ENCODE measurements at regions not wholly inside any gene's neighbourhood (a gene's known extent, or its start where the extent isn't known, plus 50 kb on each side); places are given as distances from the start of the nearest gene placed in this dataset.

DNA sequence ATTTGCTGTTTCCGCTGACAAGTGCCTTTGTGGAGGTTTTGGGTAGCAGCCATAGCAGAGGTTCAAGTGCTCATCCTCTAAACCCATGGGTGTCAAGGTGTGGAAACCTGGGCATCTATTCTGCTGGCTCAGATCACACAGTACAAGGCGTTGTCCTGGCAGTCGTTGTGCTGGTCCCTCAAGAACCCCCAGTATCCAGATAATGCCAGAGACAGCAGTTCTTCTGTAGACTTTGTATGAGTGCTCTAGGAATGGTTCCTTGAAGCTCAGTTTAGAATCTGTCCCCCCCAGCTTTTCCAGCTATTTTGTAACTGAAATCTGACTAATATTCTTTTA, 655.7 kb upstream of the MAP3K7 start:
- Histone ChIP-seq H3K4me3 (no peak overlapping the region), H3K36me3 (no peaks in the 10 kb centered on the region), H3K4me1 (no peaks in the 10 kb centered on the region), H3K27me3 (ENCODE audit: low read depth) (no peaks in the 10 kb centered on the region), H3K27ac (no peak overlapping the region), H3K9me3 (no peaks in the 10 kb centered on the region)
- TF ChIP-seq, protein P1, sequence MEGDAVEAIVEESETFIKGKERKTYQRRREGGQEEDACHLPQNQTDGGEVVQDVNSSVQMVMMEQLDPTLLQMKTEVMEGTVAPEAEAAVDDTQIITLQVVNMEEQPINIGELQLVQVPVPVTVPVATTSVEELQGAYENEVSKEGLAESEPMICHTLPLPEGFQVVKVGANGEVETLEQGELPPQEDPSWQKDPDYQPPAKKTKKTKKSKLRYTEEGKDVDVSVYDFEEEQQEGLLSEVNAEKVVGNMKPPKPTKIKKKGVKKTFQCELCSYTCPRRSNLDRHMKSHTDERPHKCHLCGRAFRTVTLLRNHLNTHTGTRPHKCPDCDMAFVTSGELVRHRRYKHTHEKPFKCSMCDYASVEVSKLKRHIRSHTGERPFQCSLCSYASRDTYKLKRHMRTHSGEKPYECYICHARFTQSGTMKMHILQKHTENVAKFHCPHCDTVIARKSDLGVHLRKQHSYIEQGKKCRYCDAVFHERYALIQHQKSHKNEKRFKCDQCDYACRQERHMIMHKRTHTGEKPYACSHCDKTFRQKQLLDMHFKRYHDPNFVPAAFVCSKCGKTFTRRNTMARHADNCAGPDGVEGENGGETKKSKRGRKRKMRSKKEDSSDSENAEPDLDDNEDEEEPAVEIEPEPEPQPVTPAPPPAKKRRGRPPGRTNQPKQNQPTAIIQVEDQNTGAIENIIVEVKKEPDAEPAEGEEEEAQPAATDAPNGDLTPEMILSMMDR (IDR thresholded peaks at IDR 0.05), result no peak
- intact Hi-C loops (cut with DNase I), result no loop called here
- no peak for ATAC-seq
- no peak for DNase-seq

DNA sequence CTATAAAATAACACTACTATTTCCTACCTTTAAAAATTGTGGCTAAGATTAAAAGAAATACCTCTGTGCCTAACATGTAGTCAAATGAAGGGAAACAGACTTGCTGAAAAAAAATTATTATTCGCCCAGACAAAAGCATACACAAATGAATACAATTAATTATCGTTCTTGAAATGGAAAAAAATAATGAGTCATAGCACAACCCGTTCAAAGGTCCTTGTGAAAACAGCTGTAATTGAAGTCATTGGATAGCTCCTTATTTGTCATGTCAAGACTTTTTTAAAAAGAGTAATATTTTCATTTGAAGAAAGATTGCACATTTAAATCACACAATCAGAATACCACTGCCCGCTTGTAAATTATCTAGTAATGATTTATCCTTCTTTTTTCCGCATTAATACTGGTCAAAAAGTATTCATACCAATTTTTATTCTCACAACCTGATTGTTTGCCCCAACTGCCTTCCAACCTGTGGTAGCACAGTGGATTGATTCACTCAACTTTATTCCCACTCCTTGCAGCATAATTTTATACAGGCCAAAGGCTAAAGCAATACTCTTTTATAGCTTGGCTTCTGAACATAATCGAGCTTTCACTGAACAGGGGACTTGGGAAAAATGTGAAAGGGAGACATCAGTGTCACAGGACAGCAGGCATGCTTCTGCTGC, 655.2 kb upstream of the MAP3K7 start:
- no peak for ATAC-seq
- intact Hi-C loops (cut with DNase I), result no loop called here

DNA sequence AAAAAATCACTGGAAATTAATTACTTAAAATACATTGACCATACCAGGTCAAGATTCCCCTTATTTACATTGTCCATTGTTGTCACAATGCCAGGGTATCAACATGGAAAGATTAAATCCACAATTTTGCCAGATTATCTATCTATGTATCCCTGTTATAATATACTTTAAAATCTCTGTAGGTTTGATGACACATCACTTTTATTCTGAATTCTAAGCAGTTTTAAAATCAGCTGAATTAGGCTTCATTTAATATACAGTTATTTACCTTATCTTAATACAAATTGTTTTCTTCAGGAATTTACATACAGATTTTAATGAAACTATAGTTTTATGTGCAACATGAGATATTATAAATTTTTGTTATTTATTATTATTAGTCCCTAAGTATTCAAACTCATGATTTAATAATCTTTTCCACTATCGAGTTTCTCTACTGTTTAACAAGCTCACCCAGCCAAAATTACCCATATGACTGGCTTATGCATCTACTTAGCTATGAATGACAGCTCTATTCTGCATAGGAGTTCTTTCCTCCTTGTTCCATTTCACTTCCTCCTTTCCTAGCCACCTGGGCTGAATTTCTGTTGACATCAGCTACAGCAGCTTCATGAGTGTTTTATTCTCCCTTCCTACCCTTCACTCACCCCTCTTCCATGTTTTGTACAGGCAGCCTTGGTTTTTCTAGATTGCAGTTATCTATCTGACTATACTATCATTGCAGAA, 654.2 kb upstream of the MAP3K7 start:
- Histone ChIP-seq H3K9me3 (no peaks in the 10 kb centered on the region), H3K36me3 (no peaks in the 10 kb centered on the region), H3K27me3 (ENCODE audit: low read depth) (no peaks in the 10 kb centered on the region), H3K4me3 (no peak overlapping the region), H3K4me1 (no peaks in the 10 kb centered on the region), H3K27ac (no peak overlapping the region)
- DNase-seq (no peak), ATAC-seq (no peak)
- TF ChIP-seq, protein P1 (IDR thresholded peaks at IDR 0.05), result no peak
- intact Hi-C loops (cut with DNase I), result no loop called here

More for the DNA sequence above, 655.2 kb upstream of the MAP3K7 start:
- Histone ChIP-seq H3K27ac (no peak overlapping the region), H3K27me3 (ENCODE audit: low read depth) (no peaks in the 10 kb centered on the region), H3K36me3 (no peaks in the 10 kb centered on the region), H3K9me3 (no peaks in the 10 kb centered on the region), H3K4me1 (no peaks in the 10 kb centered on the region), H3K4me3 (no peak overlapping the region)
- TF ChIP-seq, protein P1 (IDR thresholded peaks at IDR 0.05), result no peak
- DNase-seq, result no peak

DNA sequence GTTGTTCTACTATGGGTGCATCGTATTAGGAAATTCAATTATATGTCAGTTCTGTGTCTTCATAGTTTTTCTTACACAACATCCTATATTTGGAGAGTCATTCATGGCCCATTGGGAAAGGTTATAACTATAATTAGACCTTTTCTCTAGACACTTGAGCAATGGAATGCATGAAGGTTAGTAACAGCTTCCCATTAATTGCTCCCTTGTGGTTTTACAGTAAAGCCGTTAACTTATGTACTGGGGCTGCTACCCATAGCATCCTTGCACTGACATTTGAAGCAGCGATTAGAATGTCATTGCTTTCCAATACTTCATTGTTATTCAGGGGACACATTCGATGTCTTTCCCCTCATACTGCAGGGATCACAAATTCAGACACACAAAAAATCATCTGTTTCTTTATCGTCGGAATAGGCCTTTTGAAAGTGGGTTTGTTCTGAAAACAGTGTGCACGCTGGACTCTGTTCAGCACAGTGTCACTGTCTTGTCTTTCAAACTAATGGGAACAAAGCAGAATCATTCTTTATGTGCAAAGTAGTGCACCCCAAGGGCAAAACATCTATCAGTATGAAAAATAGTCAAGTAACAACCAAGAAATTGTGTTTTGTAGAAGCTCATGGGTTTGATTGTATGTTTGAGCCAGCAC, 634.3 kb upstream of the MAP3K7 start:
- ATAC-seq (no peak), DNase-seq (no peak)
- Histone ChIP-seq H3K27ac (no peak overlapping the region), H3K36me3 (no peaks in the 10 kb centered on the region), H3K4me1 (no peaks in the 10 kb centered on the region), H3K4me3 (no peak overlapping the region), H3K9me3 (no peaks in the 10 kb centered on the region), H3K27me3 (ENCODE audit: low read depth) (no peaks in the 10 kb centered on the region)
- TF ChIP-seq, protein P1 (IDR thresholded peaks at IDR 0.05), result no peak
- intact Hi-C loops (cut with DNase I), result no loop called here

DNA sequence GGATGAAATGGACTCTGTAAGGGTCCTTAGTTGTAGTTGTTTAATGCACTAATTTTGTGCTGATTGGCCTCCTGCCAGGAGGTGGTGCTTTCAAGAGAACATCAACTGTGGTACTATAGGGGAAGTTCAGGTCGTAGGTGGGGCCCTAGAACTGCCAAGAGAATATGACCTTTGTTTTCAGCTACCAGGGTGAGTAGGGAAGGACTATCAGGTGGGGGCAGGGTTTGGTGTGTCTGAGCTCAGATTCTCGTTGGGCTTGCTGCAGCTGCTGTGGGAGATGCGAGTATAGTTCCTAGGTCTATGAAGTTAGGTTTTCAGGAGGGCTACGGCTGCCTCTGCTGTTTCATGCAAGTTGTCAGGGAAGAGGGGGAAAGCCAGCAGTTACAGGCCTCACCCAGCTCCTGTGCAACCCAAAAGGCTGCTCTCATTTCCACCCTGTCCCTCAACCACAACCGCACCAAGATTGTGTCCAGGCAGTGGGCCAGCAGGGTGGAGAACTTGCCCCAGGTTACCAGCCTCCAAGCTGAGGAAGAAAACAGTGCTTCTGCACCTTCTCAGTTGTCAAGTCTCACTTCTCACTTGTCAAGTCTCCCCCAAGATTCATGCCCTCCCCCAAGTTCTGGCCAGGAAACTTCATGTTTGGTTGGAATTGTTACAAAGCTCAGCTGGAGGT, 626.5 kb upstream of the MAP3K7 start:
- TF ChIP-seq, protein P1 (IDR thresholded peaks at IDR 0.05), result no peak
- DNase-seq (no peak), ATAC-seq (no peak)
- Histone ChIP-seq H3K4me3 (no peak overlapping the region), H3K27ac (no peak overlapping the region), H3K9me3 (peaks cover 7% of the 10 kb centered on the region), H3K36me3 (no peaks in the 10 kb centered on the region), H3K4me1 (no peaks in the 10 kb centered on the region), H3K27me3 (ENCODE audit: low read depth) (no peaks in the 10 kb centered on the region)
- intact Hi-C loops (cut with DNase I), result no loop called here

Data from lower lobe of right lung (tissue), 2 donors.